ENCODE measurements at regions not wholly inside any gene's neighbourhood (a gene's known extent, or its start where the extent isn't known, plus 50 kb on each side); places are given as distances from the start of the nearest gene placed in this dataset.
A peak's percentile ranks its signal among the peaks of the same experiment; 100 is the strongest.

DNA sequence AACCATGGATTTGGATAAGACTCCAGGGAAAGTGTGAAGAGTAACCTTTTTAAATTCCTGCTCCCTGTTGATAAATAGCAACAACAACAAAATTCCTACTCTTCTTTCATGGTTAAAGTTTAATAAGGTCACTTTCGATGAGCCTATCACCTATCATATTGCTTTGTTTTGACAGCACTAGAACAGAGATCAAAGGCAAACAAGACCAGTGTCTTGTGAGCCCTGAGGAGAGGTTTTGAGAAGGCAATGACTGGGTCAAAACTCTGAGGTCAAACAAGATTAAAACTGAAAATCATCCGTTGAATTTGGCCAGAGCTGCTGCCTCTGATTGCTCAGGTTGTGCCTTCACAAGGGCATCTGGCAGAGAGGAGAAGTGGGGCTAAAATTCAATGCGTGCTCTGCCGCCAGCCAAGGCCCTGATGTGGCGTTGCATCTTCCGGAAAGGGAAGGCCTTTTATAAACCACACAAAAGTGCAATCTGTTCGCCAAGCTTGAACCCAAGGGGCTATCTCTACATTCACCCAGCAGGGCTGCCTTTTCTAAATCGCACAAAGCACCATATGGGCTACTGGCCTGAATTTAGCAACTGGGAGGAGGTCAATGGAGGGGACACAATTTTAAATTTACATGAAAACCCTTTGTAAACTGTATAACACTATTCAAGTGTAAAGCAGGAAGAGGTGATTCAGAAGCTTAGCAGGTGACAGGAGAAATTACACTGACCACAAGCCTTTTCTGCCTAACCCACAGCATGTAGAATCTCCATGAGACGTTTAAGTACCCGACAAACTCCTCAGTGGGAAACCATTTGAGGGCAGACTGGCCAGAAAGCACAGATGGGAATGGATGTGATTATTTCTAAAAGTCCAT, 140.8 kb downstream of the DAD1 start:
- Histone ChIP-seq H3K36me3 (no peaks in the 10 kb centered on the region), H3K4me3 (no peak overlapping the region), H3K27me3 (no peaks in the 10 kb centered on the region), H3K9me3 (no peaks in the 10 kb centered on the region), H3K27ac (peak overlapping the region in 1 of 2 donors; percentile 10), H3K4me1 (peaks cover 0 to 8% (median 4%) of the 10 kb centered on the region in 4 donors)
- DNase-seq: no peak
- intact Hi-C loops (cut with DNase I; ENCODE audit: low total_unique reads): no loop called here
- TF ChIP-seq, protein P1, sequence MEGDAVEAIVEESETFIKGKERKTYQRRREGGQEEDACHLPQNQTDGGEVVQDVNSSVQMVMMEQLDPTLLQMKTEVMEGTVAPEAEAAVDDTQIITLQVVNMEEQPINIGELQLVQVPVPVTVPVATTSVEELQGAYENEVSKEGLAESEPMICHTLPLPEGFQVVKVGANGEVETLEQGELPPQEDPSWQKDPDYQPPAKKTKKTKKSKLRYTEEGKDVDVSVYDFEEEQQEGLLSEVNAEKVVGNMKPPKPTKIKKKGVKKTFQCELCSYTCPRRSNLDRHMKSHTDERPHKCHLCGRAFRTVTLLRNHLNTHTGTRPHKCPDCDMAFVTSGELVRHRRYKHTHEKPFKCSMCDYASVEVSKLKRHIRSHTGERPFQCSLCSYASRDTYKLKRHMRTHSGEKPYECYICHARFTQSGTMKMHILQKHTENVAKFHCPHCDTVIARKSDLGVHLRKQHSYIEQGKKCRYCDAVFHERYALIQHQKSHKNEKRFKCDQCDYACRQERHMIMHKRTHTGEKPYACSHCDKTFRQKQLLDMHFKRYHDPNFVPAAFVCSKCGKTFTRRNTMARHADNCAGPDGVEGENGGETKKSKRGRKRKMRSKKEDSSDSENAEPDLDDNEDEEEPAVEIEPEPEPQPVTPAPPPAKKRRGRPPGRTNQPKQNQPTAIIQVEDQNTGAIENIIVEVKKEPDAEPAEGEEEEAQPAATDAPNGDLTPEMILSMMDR (IDR thresholded peaks at IDR 0.05): no peak

DNA sequence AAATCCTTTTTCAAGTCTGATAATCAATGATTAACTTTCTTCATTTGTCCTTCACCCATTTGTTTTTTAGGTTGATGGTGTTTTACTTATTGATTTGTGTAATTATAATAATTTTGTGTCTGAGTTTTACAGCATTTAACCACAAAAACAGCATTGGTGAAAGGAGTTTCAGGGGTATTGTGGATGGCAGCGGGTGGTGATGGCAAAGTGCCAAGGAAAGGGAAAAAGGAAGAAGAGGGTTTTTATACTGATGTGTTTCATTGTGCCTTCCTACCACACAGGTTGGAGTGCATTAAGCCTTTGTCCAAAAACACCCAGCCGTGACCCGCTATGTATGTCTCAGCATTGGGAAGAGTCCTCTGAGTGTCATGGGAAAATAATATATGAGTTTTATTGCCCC, 150.3 kb downstream of the DAD1 start:
- H3K27ac ChIP-seq: no peak overlapping the region
- no peaks in the 10 kb centered on the region for H3K4me1 ChIP-seq
- TF ChIP-seq, protein P1 (IDR thresholded peaks at IDR 0.05): no peak
- H3K9me3 ChIP-seq: no peaks in the 10 kb centered on the region
- DNase-seq: no peak
- no peak overlapping the region for H3K4me3 ChIP-seq
- no peaks in the 10 kb centered on the region for H3K36me3 ChIP-seq
- intact Hi-C loops (cut with DNase I; ENCODE audit: low total_unique reads): no loop called here
- H3K27me3 ChIP-seq: no peaks in the 10 kb centered on the region

DNA sequence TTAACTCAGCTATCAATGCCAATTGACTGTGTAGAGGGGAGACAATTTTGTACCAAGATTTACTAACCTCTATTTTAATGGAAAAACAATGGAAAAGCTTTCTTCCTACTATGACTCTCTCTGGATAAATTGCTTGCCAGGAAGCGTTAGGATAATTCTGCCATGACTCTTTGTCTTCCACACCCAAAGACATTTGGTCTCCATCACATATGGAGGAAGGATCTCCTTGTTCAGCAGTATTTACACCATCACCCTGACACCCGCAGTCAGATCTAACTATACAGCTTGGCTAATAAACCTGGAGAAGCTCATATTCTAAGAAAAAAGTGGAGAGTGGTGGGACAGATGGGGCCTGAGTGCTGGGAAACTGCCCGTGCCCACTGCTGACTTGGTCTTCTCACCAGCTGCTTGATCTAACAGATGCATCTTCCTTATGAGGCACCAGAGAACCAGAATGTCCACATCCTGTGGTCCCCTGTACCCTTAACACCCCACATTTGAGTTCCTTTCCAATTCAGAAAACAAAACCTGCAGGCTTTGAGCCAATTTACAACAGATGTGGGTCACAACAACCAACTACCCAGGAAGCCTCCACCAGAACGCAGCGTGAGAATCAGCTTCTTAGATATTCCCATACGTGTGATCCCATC, 154.0 kb downstream of the DAD1 start:
- Histone ChIP-seq H3K27ac (no peak overlapping the region), H3K36me3 (no peaks in the 10 kb centered on the region), H3K4me1 (peaks cover 0 to 26% (median 17%) of the 10 kb centered on the region in 4 donors), H3K27me3 (no peaks in the 10 kb centered on the region), H3K4me3 (no peak overlapping the region), H3K9me3 (no peaks in the 10 kb centered on the region)
- no peak for DNase-seq
- TF ChIP-seq, protein P1 (IDR thresholded peaks at IDR 0.05): no peak
- intact Hi-C loops (cut with DNase I; ENCODE audit: low total_unique reads): no loop called here

DNA sequence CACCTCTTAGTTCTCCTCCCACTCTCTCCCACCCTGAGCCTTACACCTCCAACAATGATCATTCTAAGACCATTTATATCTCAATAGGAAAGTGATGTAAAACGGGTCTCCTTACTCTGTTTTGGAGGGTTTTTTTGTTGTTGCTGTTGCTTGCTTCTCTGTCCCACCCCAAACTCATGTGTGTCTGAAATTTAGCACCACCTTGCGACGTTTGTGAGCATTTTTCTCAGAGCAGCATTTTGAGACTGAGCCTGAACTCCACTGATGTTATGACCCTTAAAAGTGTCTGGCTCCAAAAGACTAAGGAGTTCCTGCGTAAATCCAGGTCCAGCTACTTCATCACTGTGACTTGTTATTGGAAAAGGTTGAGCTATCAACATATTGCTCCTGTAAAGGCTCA, 155.0 kb downstream of the DAD1 start:
- DNase-seq: no peak
- intact Hi-C loops (cut with DNase I; ENCODE audit: low total_unique reads): no loop called here
- Histone ChIP-seq H3K36me3 (no peaks in the 10 kb centered on the region), H3K27ac (no peak overlapping the region), H3K9me3 (no peaks in the 10 kb centered on the region), H3K4me1 (peaks cover 0 to 32% (median 20%) of the 10 kb centered on the region in 4 donors), H3K4me3 (no peak overlapping the region), H3K27me3 (no peaks in the 10 kb centered on the region)
- TF ChIP-seq, protein P1 (IDR thresholded peaks at IDR 0.05): no peak

DNA sequence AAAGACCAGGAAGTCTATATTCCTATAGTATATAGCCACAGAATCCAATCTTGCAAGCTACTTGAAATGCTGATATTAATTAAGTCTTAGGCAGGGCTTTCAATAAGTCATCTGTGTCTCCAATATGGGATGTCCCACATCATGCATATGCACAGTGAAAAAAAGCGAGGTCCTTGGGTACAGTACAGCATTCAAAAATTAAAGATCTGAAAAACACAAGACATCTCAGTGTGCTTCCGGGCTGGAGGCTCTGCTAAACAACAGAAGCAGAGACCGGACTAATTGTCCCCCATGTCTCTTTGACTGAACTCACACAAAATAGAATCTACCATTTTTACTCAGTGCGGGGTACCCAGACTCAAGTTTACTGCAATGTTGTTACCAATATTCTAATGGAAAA, 156.0 kb downstream of the DAD1 start:
- TF ChIP-seq, protein P1 (IDR thresholded peaks at IDR 0.05): no peak
- Histone ChIP-seq H3K27me3 (no peaks in the 10 kb centered on the region), H3K27ac (no peak overlapping the region), H3K4me3 (no peak overlapping the region), H3K36me3 (no peaks in the 10 kb centered on the region), H3K4me1 (peaks cover 0 to 41% (median 29%) of the 10 kb centered on the region in 4 donors), H3K9me3 (no peaks in the 10 kb centered on the region)
- intact Hi-C loops (cut with DNase I; ENCODE audit: low total_unique reads): no loop called here
- DNase-seq: no peak
